ENCODE measurements at regions not wholly inside any gene's neighbourhood (a gene's known extent, or its start where the extent isn't known, plus 50 kb on each side); places are given as distances from the start of the nearest gene placed in this dataset.

GRCh38 chr2:220114443-220114842, 487.0 kb downstream of the SLC4A3 start:
- H3K4me3 ChIP-seq (ENCODE audit: low read depth, low read length), result no peak overlapping the region
- DNase-seq (ENCODE audit: low read depth), result no peak
- TF ChIP-seq, protein P1, sequence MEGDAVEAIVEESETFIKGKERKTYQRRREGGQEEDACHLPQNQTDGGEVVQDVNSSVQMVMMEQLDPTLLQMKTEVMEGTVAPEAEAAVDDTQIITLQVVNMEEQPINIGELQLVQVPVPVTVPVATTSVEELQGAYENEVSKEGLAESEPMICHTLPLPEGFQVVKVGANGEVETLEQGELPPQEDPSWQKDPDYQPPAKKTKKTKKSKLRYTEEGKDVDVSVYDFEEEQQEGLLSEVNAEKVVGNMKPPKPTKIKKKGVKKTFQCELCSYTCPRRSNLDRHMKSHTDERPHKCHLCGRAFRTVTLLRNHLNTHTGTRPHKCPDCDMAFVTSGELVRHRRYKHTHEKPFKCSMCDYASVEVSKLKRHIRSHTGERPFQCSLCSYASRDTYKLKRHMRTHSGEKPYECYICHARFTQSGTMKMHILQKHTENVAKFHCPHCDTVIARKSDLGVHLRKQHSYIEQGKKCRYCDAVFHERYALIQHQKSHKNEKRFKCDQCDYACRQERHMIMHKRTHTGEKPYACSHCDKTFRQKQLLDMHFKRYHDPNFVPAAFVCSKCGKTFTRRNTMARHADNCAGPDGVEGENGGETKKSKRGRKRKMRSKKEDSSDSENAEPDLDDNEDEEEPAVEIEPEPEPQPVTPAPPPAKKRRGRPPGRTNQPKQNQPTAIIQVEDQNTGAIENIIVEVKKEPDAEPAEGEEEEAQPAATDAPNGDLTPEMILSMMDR (conservative IDR thresholded peaks at IDR 0.05; ENCODE audit: low read depth, low read length), result no peak

DNA sequence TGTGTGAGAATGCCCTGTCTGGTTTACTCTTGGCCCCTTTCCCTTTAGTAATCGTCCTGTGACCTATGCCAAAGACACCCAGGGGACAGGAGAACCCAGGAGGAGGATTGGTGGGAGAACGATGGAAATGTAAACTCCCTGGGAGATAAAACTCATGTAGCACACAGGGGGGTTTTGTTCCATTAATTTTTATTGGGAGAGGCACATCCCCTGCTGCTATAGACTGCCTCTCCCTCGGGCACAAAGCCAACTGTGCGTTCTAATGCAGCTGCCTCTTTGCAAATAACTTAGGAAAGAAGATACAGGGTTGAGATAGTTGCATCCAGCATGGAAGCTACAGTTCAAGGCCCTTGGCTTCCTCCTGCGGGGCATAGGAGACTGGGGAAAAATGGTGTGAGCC, 489.6 kb downstream of the SLC4A3 start:
- H3K4me3 ChIP-seq (ENCODE audit: low read depth, low read length), result no peak overlapping the region
- DNase-seq (ENCODE audit: low read depth), result no peak
- TF ChIP-seq, protein P1 (conservative IDR thresholded peaks at IDR 0.05; ENCODE audit: low read depth, low read length), result no peak

DNA sequence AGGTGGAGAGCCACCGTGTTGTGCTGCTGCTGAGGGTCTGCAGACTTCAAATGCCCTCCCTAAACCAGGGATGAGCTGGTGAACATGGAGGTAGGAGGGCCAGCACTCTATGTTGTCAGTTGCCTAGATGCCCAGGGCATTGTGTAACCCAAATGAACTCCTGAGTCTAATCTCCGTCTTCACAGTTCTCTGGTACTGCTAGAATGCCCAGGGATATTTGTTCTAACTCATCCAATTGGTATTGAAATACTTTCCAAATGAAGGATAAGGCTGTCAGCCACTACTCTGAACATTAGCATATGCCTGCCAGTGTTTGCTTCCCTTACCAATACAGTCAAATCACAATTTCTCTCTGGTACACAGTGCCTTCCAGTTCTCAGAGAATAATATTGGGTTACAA, 492.6 kb downstream of the SLC4A3 start:
- no peak overlapping the region for H3K4me3 ChIP-seq (ENCODE audit: low read depth, low read length)
- TF ChIP-seq, protein P1 (conservative IDR thresholded peaks at IDR 0.05; ENCODE audit: low read depth, low read length), result no peak
- DNase-seq (ENCODE audit: low read depth), result no peak

DNA sequence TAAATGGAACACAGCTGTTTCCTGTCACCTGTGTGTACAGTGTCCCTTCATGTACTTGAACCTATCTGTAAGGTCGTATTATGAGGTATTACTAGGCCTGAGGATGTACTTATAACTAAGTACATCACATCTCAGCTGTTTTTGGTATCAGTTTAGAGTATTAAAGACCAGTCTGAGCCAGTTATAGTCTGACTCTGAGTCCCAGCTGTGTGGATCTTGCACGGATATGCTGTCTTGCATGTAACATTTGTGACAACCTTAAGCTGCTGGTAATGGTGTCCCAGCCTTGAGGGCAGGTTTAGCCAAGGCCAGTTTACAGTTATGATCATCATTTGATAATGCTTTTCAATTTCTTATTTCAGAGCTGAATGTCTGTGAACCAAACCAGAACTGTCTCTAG, 496.3 kb downstream of the SLC4A3 start:
- DNase-seq (ENCODE audit: low read depth), result no peak
- TF ChIP-seq, protein P1 (conservative IDR thresholded peaks at IDR 0.05; ENCODE audit: low read depth, low read length), result no peak
- H3K4me3 ChIP-seq (ENCODE audit: low read depth, low read length), result no peak overlapping the region

DNA sequence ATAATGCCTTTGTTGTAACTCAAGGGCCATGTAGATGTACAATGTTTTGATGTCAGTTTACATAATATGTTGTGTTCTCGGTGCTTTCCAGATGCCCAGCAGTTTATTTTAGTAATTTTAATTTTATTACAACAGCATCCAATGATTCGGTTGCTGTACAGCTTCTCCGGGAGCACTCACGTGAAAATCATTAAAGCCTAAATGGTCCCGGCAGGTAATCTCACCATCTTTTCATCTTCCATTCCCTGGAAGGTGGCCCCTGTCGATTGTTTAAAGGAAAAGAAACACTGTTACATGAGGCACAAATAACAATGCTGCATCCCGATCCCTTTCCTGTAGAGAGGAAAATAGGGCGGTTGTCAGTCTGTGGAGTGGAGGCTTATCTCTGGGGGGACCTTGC, 498.1 kb downstream of the SLC4A3 start:
- no peak overlapping the region for H3K4me3 ChIP-seq (ENCODE audit: low read depth, low read length)
- DNase-seq (ENCODE audit: low read depth), result no peak
- TF ChIP-seq, protein P1 (conservative IDR thresholded peaks at IDR 0.05; ENCODE audit: low read depth, low read length), result no peak

DNA sequence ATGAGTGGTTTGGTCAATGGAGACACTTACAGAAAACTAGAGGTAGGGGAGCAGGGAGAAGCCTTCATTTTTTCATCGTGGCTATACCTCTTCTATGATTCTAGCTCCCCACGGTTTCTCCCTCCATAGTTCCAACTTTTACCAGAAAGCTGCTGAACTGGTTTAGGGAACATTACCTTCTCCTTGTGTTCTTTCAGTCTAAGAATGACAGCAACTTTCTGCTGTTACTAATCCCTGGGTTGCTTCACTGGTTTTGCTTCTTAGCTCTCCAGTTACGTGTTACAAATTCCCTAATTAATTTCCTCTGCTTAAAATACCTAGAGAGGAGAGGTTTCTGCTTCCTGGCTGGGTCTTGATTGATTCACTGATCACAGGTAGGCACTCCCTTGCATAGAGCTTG, 499.9 kb downstream of the SLC4A3 start:
- DNase-seq (ENCODE audit: low read depth), result no peak
- TF ChIP-seq, protein P1 (conservative IDR thresholded peaks at IDR 0.05; ENCODE audit: low read depth, low read length), result no peak
- H3K4me3 ChIP-seq (ENCODE audit: low read depth, low read length), result no peak overlapping the region

- TF ChIP-seq, protein P1 (conservative IDR thresholded peaks at IDR 0.05; ENCODE audit: low read depth, low read length), result no peak
- H3K4me3 ChIP-seq (ENCODE audit: low read depth, low read length), result no peak overlapping the region
- no peak for DNase-seq (ENCODE audit: low read depth)
Measured at GRCh38 chr2:220127876-220128275, 500.4 kb downstream of the SLC4A3 start.

Measured in choroid plexus epithelial cell (primary cell).